ENCODE measurements at regions not wholly inside any gene's neighbourhood (a gene's known extent, or its start where the extent isn't known, plus 50 kb on each side); places are given as distances from the start of the nearest gene placed in this dataset.

GRCh38 chr2:195212586-195212985 is 444.4 kb upstream of the SLC39A10 start (continued):
- TF ChIP-seq THAP9 (CRISPR knock-in tag; IDR thresholded peaks at IDR 0.05; ENCODE audit: borderline replicate concordance) = no peak
- no peak for TF ChIP-seq RAD21 (CRISPR knock-in tag; IDR thresholded peaks at IDR 0.05)
- no peak for TF ChIP-seq ZNF12 (CRISPR knock-in tag; IDR thresholded peaks at IDR 0.05)
- no peak for TF ChIP-seq ZIK1 (CRISPR knock-in tag; IDR thresholded peaks at IDR 0.05; ENCODE audit: borderline replicate concordance, low read depth)

- Histone ChIP-seq H3K4me1 (ENCODE audit: insufficient read depth, low read length) (no peaks in the 10 kb centered on the region), H2AFZ (ENCODE audit: low read length) (no peak overlapping the region), H3K79me2 (ENCODE audit: insufficient read depth, low read length) (no peaks in the 10 kb centered on the region), H3K27me3 (ENCODE audit: control insufficient read depth in 1 of 2, insufficient read depth in 2 of 2, low read length in 2 of 2) (no peaks in the 10 kb centered on the region), H3K9ac (ENCODE audit: insufficient read depth, low read depth, low read length) (no peak overlapping the region), H3K9me3 (ENCODE audit: low read length) (peaks cover 15% of the 10 kb centered on the region; the same call in 1 of the 2 replicates), H3K27ac (ENCODE audit: extremely low read length, insufficient read depth, low read length) (no peak overlapping the region), H3K4me3 (replicated peaks in 1 of 3; ENCODE audit: insufficient read depth in 1 of 3, low read depth in 2 of 3, low read length in 3 of 3) (no peak overlapping the region), H3K36me3 (replicated peaks in 1 of 2; ENCODE audit: control insufficient read depth in 1 of 2, insufficient read depth in 2 of 2, low read length in 2 of 2) (no peaks in the 10 kb centered on the region), H3K4me2 (ENCODE audit: low read depth, low read length) (no peak overlapping the region), H4K20me1 (ENCODE audit: insufficient read depth, low read length) (no peaks in the 10 kb centered on the region)
- no peak for ATAC-seq
- no peak for FAIRE-seq
- no TSS peak for BruUV-seq (replicated peaks)
- DNase-seq (ENCODE audit: low spot score) = no peak
- ChIA-PET CTCF (ENCODE audit: low intra/inter-chr PET ratio, low total read pairs) (no interaction called here), POLR2A (no interaction called here)
- in situ Hi-C loops (cut with HindIII; ENCODE audit: extremely low pct_ligation_motif_present, low pct_unique_long_range_greater_than_20kb) = no loop called here
- under 1% methylated on average over 2 of the region's 2 CpGs for WGBS (ENCODE audit: low lambda C conversion rate)
- intact Hi-C loops (cut with micrococcal nuclease; ENCODE audit: unreplicated experiment) = no loop called here
- no peak for TF ChIP-seq RORA (CRISPR knock-in tag; IDR thresholded peaks at IDR 0.05)
- TF ChIP-seq ZNF639 (CRISPR knock-in tag; conservative IDR thresholded peaks at IDR 0.05) = no peak
- TF ChIP-seq MXD3 (CRISPR knock-in tag; IDR thresholded peaks at IDR 0.05) = no peak
- TF ChIP-seq SATB2 (CRISPR knock-in tag; IDR thresholded peaks at IDR 0.05) = no peak
- TF ChIP-seq ZNF318 (CRISPR knock-in tag; IDR thresholded peaks at IDR 0.05) = no peak
- TF ChIP-seq ZNF552 (CRISPR knock-in tag; IDR thresholded peaks at IDR 0.05; ENCODE audit: borderline replicate concordance) = no peak
Measured at GRCh38 chr2:195202163-195202845, 454.7 kb upstream of the SLC39A10 start.
